GM19238 (cell line): ENCODE measurements at regions not wholly inside any gene's neighbourhood (a gene's known extent, or its start where the extent isn't known, plus 50 kb on each side); places are given as distances from the start of the nearest gene placed in this dataset.
"Not testable (repeated sequence)": the region's sequence is repeated elsewhere in the genome, so short reads cannot be mapped to it uniquely, and the experiment has no call there.

Source experiments
- DNase-seq: peaks from one replicate; pipeline ENCODE4 v3.0.0; 2011; ENCODE audit warnings: low spot score; ENCODE audit not compliant: insufficient read length

DNA sequence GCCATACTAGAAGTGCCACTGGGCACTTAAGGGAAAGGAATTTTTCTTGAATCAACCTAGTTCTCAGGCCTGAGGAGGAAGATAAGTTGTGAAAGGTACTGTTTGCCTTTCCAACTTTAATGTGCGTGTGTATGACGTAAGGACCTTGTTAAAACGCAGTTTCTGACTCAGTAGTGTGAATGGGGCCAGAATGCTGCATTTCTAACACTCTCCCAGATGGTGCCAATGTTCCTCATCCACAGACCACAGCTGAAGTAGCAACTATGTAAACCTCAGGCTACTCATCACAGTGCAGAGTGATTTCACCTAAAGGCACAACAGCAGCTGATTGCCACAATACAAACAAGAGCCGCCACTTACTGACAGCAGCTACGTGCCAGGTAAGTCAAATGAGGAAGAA lies 103.6 kb downstream of the OTOL1 start:
- DNase-seq, result no peak

GRCh38 chr3:161602475-161602874 lies 105.9 kb downstream of the OTOL1 start:
- DNase-seq, result no peak

- no peak for DNase-seq
Observed at GRCh38 chr3:161602918-161603317, 106.3 kb downstream of the OTOL1 start.

DNA sequence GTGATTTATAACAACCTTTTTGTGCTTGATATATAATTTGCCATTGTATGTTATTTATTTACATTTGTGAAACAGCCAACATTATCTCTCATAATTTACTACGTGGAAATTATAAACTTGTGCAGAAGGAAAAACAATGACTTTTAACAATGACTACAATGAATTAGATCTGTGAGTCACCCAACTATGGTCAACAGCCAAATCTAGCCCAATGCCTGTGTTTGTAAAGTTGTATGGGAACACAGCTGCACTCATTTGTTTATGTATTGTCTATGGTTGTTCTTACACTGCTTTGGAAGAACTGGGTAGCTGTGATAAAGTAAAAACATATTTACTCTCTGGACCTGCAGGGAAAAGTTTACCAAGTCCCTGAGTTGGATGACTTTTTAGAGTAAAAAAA lies 110.4 kb downstream of the OTOL1 start:
- DNase-seq, result no peak

GRCh38 chr3:161619351-161619750 lies 122.7 kb downstream of the OTOL1 start:
- DNase-seq, result no peak

DNA sequence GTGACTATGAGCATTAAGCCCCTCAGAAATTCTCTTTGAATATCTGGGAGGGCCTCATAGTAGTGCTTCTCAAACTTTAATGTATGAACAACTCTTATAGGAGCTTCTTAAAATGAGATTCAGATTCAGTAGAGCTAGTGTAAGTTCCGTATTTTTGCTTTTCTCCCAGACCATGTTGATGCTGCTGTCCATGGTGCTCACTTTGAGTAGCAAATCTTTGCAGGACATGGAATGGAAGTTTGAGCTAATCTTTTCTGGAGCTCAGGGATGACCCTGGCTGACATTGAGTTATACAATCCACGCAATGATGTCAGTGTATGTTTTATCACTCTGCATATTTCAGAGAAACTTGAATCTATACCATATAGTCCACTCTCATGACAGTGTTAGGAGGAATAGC lies 134.2 kb downstream of the OTOL1 start:
- no peak for DNase-seq

DNA sequence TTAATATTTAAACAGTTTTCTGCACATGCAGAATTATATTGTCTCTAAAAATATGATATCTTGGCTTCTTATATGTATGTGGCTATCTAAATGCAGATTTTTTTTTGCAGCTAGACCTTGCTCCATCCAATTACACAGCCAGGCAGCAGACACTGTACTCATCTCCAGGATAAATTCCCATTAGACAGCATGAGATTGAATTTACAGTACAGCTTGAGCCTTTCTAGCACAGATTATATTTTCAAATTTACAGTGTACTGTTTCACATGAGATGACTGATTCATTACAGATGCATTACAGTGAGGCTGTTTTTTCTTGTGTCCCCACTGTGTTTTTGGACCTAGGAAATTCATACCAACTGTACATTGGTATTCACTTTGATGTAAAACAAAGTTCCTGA lies 134.9 kb downstream of the OTOL1 start:
- no peak for DNase-seq

- DNase-seq, result no peak
Observed at GRCh38 chr3:161637559-161637958, 141.0 kb downstream of the OTOL1 start.

DNA sequence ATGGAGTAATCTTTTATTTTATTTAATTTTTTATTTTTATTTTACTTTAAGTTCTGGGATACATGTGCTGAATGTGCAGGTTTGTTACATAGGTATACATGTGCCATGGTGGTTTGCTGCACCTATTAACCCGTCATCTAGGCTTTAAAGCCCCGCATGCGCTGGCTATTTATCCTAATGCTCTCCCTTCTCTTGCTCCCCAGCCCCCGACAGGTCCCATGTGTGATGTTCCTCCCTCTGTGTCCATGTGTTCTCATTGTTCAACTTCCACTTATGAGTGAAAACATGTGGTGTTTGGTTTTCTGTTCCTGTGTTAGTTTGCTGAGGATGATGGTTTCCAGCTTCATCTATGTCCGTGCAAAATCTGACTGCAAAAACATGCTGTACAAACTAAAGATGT lies 142.5 kb downstream of the OTOL1 start:
- DNase-seq, result not testable (repeated sequence)

DNA sequence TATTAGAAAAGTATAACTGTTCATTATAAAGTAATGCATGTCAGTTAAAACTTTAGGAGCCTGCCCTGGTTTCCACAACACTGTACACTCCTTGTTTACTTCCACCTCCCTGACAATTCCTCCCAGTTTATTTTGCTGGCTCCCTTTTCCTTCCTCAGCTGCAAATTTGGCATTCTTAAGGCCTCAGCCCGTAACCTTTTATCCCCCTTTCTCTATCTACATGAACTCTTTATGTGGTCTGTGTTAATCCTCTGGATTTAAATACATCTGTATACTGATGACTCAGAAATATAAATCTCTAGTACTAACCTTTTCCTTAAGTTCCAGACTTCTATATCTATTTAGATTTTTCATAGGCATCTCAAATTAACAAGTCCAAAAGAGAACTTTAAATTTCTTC lies 143.6 kb downstream of the OTOL1 start:
- no peak for DNase-seq

- no peak for DNase-seq
Observed at GRCh38 chr3:161641287-161641686, 144.7 kb downstream of the OTOL1 start.

- no peak for DNase-seq
Observed at GRCh38 chr3:161644891-161645635, 148.5 kb downstream of the OTOL1 start.

GRCh38 chr3:161647936-161648470 lies 151.4 kb downstream of the OTOL1 start:
- no peak for DNase-seq

DNA sequence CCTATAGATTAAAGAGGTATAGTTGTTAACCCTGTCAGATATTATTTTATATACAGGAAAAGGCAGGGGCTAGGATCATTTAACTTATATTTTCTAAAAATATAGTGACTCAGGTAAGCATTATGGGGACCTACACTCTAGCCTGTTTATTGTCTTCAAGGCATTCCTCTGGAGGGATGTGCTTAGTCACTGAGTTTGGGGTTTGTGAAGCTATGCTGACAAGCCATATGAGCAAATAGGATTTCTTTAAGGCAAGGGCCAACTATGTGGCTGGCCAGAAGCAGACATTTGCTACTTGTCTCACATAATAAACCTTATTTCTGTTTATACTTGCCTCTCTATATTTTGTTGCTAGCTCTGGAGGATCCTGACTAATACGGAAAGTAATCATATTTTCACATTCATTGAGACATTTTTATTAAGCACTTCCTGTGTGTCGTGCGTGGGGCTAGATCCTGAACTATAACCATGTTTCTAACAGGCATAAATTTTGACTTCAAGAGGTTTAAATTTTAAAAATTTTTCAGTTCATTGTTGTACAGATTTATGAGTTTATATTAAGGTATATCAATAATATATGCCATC lies 153.4 kb downstream of the OTOL1 start:
- DNase-seq, result no peak

DNA sequence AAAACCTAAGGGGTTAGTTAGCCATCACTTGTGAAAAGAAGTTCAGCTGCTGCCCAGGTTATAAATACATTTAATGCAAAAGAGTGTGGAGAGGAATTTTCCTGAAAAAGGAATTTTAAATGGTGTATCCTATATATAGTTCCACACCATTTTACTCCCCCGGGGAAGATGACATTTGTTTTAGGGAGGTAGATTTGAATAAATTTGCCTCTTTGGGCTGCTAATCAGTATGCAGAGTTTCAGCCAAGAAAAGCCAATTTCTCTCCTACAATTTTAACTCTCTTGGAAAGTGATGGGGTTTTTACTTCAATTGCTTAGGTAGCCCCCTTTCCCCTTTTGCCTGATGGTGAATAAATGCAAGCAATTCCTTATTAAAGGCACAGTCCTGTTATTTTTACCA lies 161.2 kb downstream of the OTOL1 start:
- DNase-seq, result no peak

DNA sequence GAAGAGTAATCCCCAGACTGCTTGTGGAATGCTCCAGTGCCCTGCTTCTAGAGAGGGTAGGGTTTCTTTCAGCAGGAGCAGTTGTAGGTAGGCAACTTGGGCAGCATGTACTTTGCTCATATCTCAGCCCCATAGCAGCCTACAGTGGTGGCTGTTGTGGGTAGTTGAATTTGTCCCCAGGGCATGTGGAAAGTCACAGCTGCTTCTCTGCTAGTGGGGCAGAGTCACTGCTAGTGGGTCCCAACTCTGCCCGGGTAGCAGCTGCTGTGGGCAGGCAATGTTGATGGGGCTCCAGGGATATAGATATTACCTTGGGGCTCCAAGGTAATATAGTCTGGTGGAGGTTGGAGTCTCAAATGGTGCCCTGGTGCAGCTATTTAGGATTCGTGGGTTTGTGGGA lies 174.5 kb downstream of the OTOL1 start:
- DNase-seq, result no peak

DNA sequence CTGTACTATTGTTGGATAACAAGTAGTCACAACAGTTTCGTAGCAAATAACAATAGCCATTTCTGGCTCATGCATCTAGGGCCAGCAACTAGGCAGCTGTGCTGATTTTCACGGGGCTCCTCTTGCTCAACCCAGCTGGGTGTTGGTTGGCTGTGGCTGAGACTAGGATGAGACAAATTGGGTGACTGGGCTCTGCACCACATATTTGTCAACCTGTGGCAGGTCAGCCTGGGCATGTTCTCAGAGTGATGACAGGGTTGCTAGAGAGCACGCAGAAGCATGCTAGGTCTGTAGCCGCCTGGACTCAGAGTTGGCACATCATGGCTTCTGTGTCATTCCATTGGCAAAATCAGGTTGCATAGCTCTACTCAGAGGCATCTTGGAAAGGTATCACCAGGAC lies 175.9 kb downstream of the OTOL1 start:
- DNase-seq, result no peak

GRCh38 chr3:161673866-161674265 lies 177.3 kb downstream of the OTOL1 start:
- DNase-seq, result no peak

DNA sequence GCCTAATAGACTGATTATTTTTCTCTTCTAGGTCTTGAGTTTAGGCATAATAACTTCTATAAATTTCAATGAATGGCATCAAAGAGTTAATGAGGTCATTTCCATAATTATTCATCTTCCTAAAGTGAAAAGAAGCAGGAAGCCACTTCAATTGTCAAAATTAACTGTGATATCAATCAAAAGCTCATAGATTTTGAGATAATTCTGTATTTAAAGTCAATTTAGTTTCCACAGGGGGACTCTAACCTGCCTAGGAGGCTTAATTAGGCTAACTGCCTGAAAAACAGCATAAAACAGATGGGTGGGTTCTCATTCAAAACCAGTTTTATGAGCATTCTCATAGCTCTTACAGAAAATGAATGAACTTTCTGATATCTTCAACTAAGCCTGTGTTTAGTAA lies 177.8 kb downstream of the OTOL1 start:
- DNase-seq, result no peak

DNA sequence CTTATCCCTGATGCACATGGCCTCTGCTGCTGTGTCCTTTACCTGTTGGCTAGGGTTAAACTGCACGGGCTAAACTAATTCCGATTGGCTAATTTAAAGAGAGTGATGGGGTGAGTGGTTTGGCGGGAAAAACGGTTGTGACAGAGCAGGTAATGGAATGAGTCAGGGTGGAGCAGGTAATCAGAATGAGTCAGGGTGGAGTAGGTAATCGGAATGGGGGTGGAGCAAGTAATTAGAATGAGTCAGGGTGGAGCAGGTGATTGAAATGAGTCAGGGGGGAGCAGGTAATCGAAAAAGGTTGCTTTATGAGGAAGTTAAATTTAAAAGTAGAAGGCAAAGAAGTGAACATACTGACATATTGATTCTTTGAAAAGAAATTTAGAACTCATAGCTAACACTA lies 185.2 kb downstream of the OTOL1 start:
- DNase-seq, result not testable (repeated sequence)

DNA sequence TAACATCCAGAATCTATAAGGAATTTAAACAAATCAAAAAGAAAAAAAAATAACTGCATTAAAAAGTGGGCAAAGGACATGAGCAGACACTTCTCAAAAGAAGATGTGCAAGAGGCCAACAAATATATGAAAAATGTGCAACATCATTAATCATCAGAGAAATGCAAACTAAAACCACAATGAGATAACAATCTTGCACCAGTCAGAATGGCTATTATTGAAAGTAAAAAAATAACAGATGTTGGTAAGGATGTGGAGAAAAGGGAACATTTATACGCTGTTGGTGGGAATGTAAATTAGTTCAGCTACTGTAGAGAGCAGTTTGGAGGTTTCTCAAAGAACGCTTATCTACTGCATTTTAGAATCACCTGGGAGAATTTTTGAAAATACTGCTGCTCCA lies 186.1 kb downstream of the OTOL1 start:
- no peak for DNase-seq

- no peak for DNase-seq
Observed at GRCh38 chr3:161689584-161690298, 193.1 kb downstream of the OTOL1 start.

GRCh38 chr3:161690299-161690620 lies 193.7 kb downstream of the OTOL1 start:
- DNase-seq, result no peak
